ENCODE measurements at regions not wholly inside any gene's neighbourhood (a gene's known extent, or its start where the extent isn't known, plus 50 kb on each side); places are given as distances from the start of the nearest gene placed in this dataset.
A peak's percentile ranks its signal among the peaks of the same experiment; 100 is the strongest.
"Not testable (repeated sequence)": the region's sequence is repeated elsewhere in the genome, so short reads cannot be mapped to it uniquely, and the experiment has no call there.

- no peak for ATAC-seq (ENCODE audit: insufficient read depth, low FRiP score)
- no peak for TF ChIP-seq CTCF (IDR thresholded peaks at IDR 0.05; ENCODE audit: control extremely low read depth, extremely low read depth)
- no peaks in the 10 kb centered on the region for H3K27me3 ChIP-seq (ENCODE audit: control insufficient read depth in 3 of 3, insufficient read depth in 3 of 3, low read length in 2 of 3)
- no peak overlapping the region for H3K4me3 ChIP-seq
- DNase-seq, result no peak
- peaks cover 0 to 8% (median 3%) of the 10 kb centered on the region in 5 donors for H3K4me1 ChIP-seq (ENCODE audit: control insufficient read depth in 5 of 5, insufficient read depth in 5 of 5, low read length in 5 of 5)
- no peak overlapping the region for H3K9ac ChIP-seq (ENCODE audit: insufficient read depth in 1 of 2, low read length in 2 of 2)
- H3K27ac ChIP-seq (ENCODE audit: low read depth in 1 of 2, low read length in 1 of 2), result no peak overlapping the region
- WGBS, 2 donors, result 93 to 95% methylated on average over 2 of the region's 2 CpGs
- H3K9me3 ChIP-seq (ENCODE audit: control insufficient read depth in 4 of 4, insufficient read depth in 3 of 4, low read length in 3 of 4), result no peaks in the 10 kb centered on the region
- H3K36me3 ChIP-seq (ENCODE audit: control insufficient read depth in 4 of 4, insufficient read depth in 4 of 4, low read length in 4 of 4), result no peaks in the 10 kb centered on the region
Measured at GRCh38 chr6:3921663-3922062, 72.5 kb downstream of the FAM50B start.

GRCh38 chr6:3922619-3923018 is 73.4 kb downstream of the FAM50B start:
- 90 to 99% methylated on average over 7 of the region's 7 CpGs for WGBS, 2 donors
- H3K27me3 ChIP-seq (ENCODE audit: control insufficient read depth in 3 of 3, insufficient read depth in 3 of 3, low read length in 2 of 3); DNase-seq; H3K27ac ChIP-seq (ENCODE audit: low read depth in 1 of 2, low read length in 1 of 2); H3K9me3 ChIP-seq (ENCODE audit: control insufficient read depth in 4 of 4, insufficient read depth in 3 of 4, low read length in 3 of 4); ATAC-seq (ENCODE audit: insufficient read depth, low FRiP score); H3K4me1 ChIP-seq (ENCODE audit: control insufficient read depth in 5 of 5, insufficient read depth in 5 of 5, low read length in 5 of 5); H3K9ac ChIP-seq (ENCODE audit: insufficient read depth in 1 of 2, low read length in 2 of 2); H3K4me3 ChIP-seq; H3K36me3 ChIP-seq (ENCODE audit: control insufficient read depth in 4 of 4, insufficient read depth in 4 of 4, low read length in 4 of 4): not testable (repeated sequence)

GRCh38 chr6:3925223-3926149 is 76.3 kb downstream of the FAM50B start:
- H3K4me3 ChIP-seq; H3K9ac ChIP-seq (ENCODE audit: insufficient read depth in 1 of 2, low read length in 2 of 2); H3K27me3 ChIP-seq (ENCODE audit: control insufficient read depth in 3 of 3, insufficient read depth in 3 of 3, low read length in 2 of 3); H3K36me3 ChIP-seq (ENCODE audit: control insufficient read depth in 4 of 4, insufficient read depth in 4 of 4, low read length in 4 of 4); H3K9me3 ChIP-seq (ENCODE audit: control insufficient read depth in 4 of 4, insufficient read depth in 3 of 4, low read length in 3 of 4); H3K4me1 ChIP-seq (ENCODE audit: control insufficient read depth in 5 of 5, insufficient read depth in 5 of 5, low read length in 5 of 5); ATAC-seq (ENCODE audit: insufficient read depth, low FRiP score): not testable (repeated sequence)
- peak; percentile 81 to 84 (median 81) for DNase-seq
- 62 to 85% methylated on average over 21 to 23 of the region's 23 CpGs for WGBS, 2 donors
- H3K27ac ChIP-seq (ENCODE audit: low read depth in 1 of 2, low read length in 1 of 2), result peak overlapping the region in 1 of 2 donors; percentile 75

GRCh38 chr6:3926150-3926482 is 76.9 kb downstream of the FAM50B start:
- H3K4me3 ChIP-seq, result no peak overlapping the region
- H3K27ac ChIP-seq (ENCODE audit: low read depth in 1 of 2, low read length in 1 of 2), result peak overlapping the region in 1 of 2 donors; percentile 75
- no peaks in the 10 kb centered on the region for H3K9me3 ChIP-seq (ENCODE audit: control insufficient read depth in 4 of 4, insufficient read depth in 3 of 4, low read length in 3 of 4)
- no peak overlapping the region for H3K9ac ChIP-seq (ENCODE audit: insufficient read depth in 1 of 2, low read length in 2 of 2)
- H3K36me3 ChIP-seq (ENCODE audit: control insufficient read depth in 4 of 4, insufficient read depth in 4 of 4, low read length in 4 of 4), result no peaks in the 10 kb centered on the region
- H3K27me3 ChIP-seq (ENCODE audit: control insufficient read depth in 3 of 3, insufficient read depth in 3 of 3, low read length in 2 of 3), result no peaks in the 10 kb centered on the region
- DNase-seq (no peak), ATAC-seq (ENCODE audit: insufficient read depth, low FRiP score) (no peak)
- 66 to 90% methylated on average over 8 of the region's 8 CpGs for WGBS, 2 donors
- no peak for TF ChIP-seq CTCF (IDR thresholded peaks at IDR 0.05; ENCODE audit: control extremely low read depth, extremely low read depth)
- peaks cover 0 to 8% (median 3%) of the 10 kb centered on the region in 5 donors for H3K4me1 ChIP-seq (ENCODE audit: control insufficient read depth in 5 of 5, insufficient read depth in 5 of 5, low read length in 5 of 5)
